HL-60 (cell line): ENCODE measurements at regions not wholly inside any gene's neighbourhood (a gene's known extent, or its start where the extent isn't known, plus 50 kb on each side); places are given as distances from the start of the nearest gene placed in this dataset.
"Not testable (repeated sequence)": the region's sequence is repeated elsewhere in the genome, so short reads cannot be mapped to it uniquely, and the experiment has no call there.

Source experiments
- DNase-seq, 2 experiments: peaks; one replicate each; pipeline ENCODE4 v3.0.0-alpha.2; 2010 to 2020; ENCODE audit warnings: low read depth in 1 of 2, low spot score in 1 of 2
- H3K27ac ChIP-seq: fragments of 250-450 bp; sonication (Bioruptor Pico); replicated peaks from 2 replicates; pipeline ENCODE4 v1.5.1; 2020; ENCODE audit warnings: mild to moderate bottlenecking, moderate library complexity
- H3K27me3 ChIP-seq: fragments of 250-450 bp; sonication (Bioruptor Pico); 2 replicates; pipeline ENCODE4 v1.5.1; 2021; ENCODE audit warnings: mild to moderate bottlenecking, moderate library complexity; ENCODE audit not compliant: insufficient read depth, poor library complexity, severe bottlenecking
- H3K4me3 ChIP-seq: replicated peaks from 2 replicates; pipeline ENCODE4 v1.5.1; 2011; ENCODE audit warnings: mild to moderate bottlenecking, control low read depth, low read length; ENCODE audit not compliant: insufficient read depth
- CTCF ChIP-seq: IDR thresholded peaks from one replicate; pipeline ENCODE4 v1.5.1; 2011; ENCODE audit warnings: low read length, control low read depth, inconsistent platforms; ENCODE audit not compliant: insufficient read depth
- GABPA ChIP-seq: IDR thresholded peaks from 2 replicates; pipeline ENCODE4 v1.6.1; 2012; ENCODE audit warnings: low read depth
- POLR2AphosphoS5 ChIP-seq: IDR thresholded peaks from 2 replicates; pipeline ENCODE4 v1.6.1; 2012; ENCODE audit warnings: low read depth
- REST ChIP-seq: IDR thresholded peaks from 2 replicates; pipeline ENCODE4 v1.6.1; 2012; ENCODE audit warnings: low read depth; ENCODE audit not compliant: insufficient replicate concordance
- SPI1 ChIP-seq: IDR thresholded peaks from 2 replicates; pipeline ENCODE4 v1.6.1; 2012; ENCODE audit warnings: low read depth, mild to moderate bottlenecking, borderline replicate concordance

GRCh38 chr11:115981104-115981481 lies 476.9 kb upstream of the CADM1 start:
- no peak for DNase-seq
- no peak overlapping the region for H3K27ac ChIP-seq
- H3K4me3 ChIP-seq: no peak overlapping the region
- TF ChIP-seq SPI1: no peak
- TF ChIP-seq REST: no peak
- no peak for TF ChIP-seq POLR2AphosphoS5
- no peak for TF ChIP-seq CTCF
- no peak for TF ChIP-seq GABPA
- H3K27me3 ChIP-seq: peaks cover 2% of the 10 kb centered on the region

- Histone ChIP-seq H3K4me3 (no peak overlapping the region), H3K27me3 (peaks cover 5% of the 10 kb centered on the region), H3K27ac (no peak overlapping the region)
- TF ChIP-seq POLR2AphosphoS5: no peak
- TF ChIP-seq GABPA: no peak
- DNase-seq: no peak
Measured at GRCh38 chr11:115980337-115981103, 476.3 kb upstream of the CADM1 start.

- no peak for TF ChIP-seq REST
- TF ChIP-seq SPI1: no peak
- no peak for TF ChIP-seq POLR2AphosphoS5
- Histone ChIP-seq H3K27ac (no peak overlapping the region), H3K4me3 (no peak overlapping the region), H3K27me3 (peaks cover 14% of the 10 kb centered on the region)
- DNase-seq: no peak
Measured at GRCh38 chr11:115974703-115975102, 470.5 kb upstream of the CADM1 start.

GRCh38 chr11:115967203-115967602 lies 463.0 kb upstream of the CADM1 start:
- H3K4me3 ChIP-seq, DNase-seq, H3K27me3 ChIP-seq, H3K27ac ChIP-seq: not testable (repeated sequence)

GRCh38 chr11:115965767-115966504 lies 461.7 kb upstream of the CADM1 start:
- Histone ChIP-seq H3K27me3 (no peaks in the 10 kb centered on the region), H3K4me3 (no peak overlapping the region)

More at GRCh38 chr11:115965767-115966504, 461.7 kb upstream of the CADM1 start:
- TF ChIP-seq POLR2AphosphoS5 (no peak), REST (no peak), SPI1 (no peak), GABPA (no peak), CTCF (no peak)
- H3K27ac ChIP-seq: no peak overlapping the region
- DNase-seq: no peak
